Endothelial cell of umbilical vein (primary cell): ENCODE measurements at regions not wholly inside any gene's neighbourhood (a gene's known extent, or its start where the extent isn't known, plus 50 kb on each side); places are given as distances from the start of the nearest gene placed in this dataset.

Experiments
- BruUV-seq: library from RNA; stranded (reverse); fragments of 400-500 nt; replicated peaks from 2 replicates; lab custom pipeline; 2021; lab: Mats Ljungman, UMichigan
- CTCF ChIA-PET: fragments of 300-600, 350-600 bp; sonication (Branson Sonifier 250); formaldehyde crosslinking; loops from one replicate; lab custom pipeline; 2021; ENCODE audit warnings: antibody characterized with exemption, inconsistent platforms; lab: Charles Lee
- POLR2A ChIA-PET: fragments of 300-600, 350-600 bp; sonication (Branson Sonifier 250); formaldehyde crosslinking; loops from one replicate; lab custom pipeline; 2021; ENCODE audit warnings: antibody characterized with exemption, inconsistent platforms; lab: Charles Lee
- DNase-seq: peaks from one replicate; pipeline ENCODE4 v3.0.0-alpha.2; 2011; ENCODE audit warnings: low read depth, low spot score
- FAIRE-seq: peaks from 2 replicates; lab custom pipeline; 2011; peaks lifted over from hg19 to GRCh38; lab: Jason Lieb, UNC
- H2AFZ ChIP-seq: 2 replicates; pipeline ENCODE4 v1.6.0; 2012; ENCODE audit warnings: low read depth, low read length, control low read depth, inconsistent platforms
- H3K27ac ChIP-seq: 2 replicates; pipeline ENCODE4 v1.5.1; 2011; ENCODE audit warnings: low read depth, mild to moderate bottlenecking, control low read depth, low read length, moderate library complexity; ENCODE audit not compliant: insufficient read depth
- H3K27me3 ChIP-seq, 2 experiments: 2 replicates each; pipeline versions ENCODE4 v1.6.0 to v1.6.1; 2011; ENCODE audit warnings: low read length in 2 of 2, mixed read lengths in 1 of 2; ENCODE audit not compliant: control insufficient read depth in 2 of 2, insufficient read depth in 2 of 2
- H3K36me3 ChIP-seq, 2 experiments: 2 replicates in 1 of 2; 3 replicates in 1 of 2; pipeline ENCODE4 v1.5.1; 2011; ENCODE audit warnings: low read length in 2 of 2, mild to moderate bottlenecking in 1 of 2, moderate library complexity in 1 of 2; ENCODE audit not compliant: control insufficient read depth in 2 of 2, insufficient read depth in 2 of 2; ENCODE audit errors: extremely low read depth in 1 of 2
- H3K4me1 ChIP-seq: 3 replicates; pipeline ENCODE4 v1.5.1; 2011; ENCODE audit warnings: mild to moderate bottlenecking, low read length; ENCODE audit not compliant: control insufficient read depth, insufficient read depth; ENCODE audit errors: extremely low read depth
- H3K4me2 ChIP-seq: 2 replicates; pipeline ENCODE4 v1.6.1; 2011; ENCODE audit warnings: low read length, control low read depth, mixed read lengths; ENCODE audit not compliant: insufficient read depth
- H3K4me3 ChIP-seq, 3 experiments: fragments of 200-600 bp in 1 of 3; sonication (generic), shearing (Covaris generic) in 1 of 3; replicated peaks in 1 of 3; 2 replicates each; pipeline ENCODE4 v1.5.1; 2011 to 2016; ENCODE audit warnings: control low read depth in 3 of 3, low read length in 3 of 3, mild to moderate bottlenecking in 2 of 3, inconsistent platforms in 1 of 3, low read depth in 1 of 3, moderate library complexity in 1 of 3; ENCODE audit not compliant: insufficient read depth in 1 of 3
- H3K79me2 ChIP-seq: 2 replicates; pipeline ENCODE4 v1.6.0; 2012; ENCODE audit warnings: low read length, inconsistent platforms; ENCODE audit not compliant: control insufficient read depth, insufficient read depth
- H3K9ac ChIP-seq: replicated peaks from 2 replicates; pipeline ENCODE3; 2011; ENCODE audit warnings: low read length, control low read depth; ENCODE audit not compliant: insufficient read depth; ENCODE audit errors: extremely low read depth
- H3K9me1 ChIP-seq: replicated peaks from 3 replicates; pipeline ENCODE4 v1.6.0; 2011; ENCODE audit warnings: mild to moderate bottlenecking, low read length; ENCODE audit not compliant: control insufficient read depth, insufficient read depth; ENCODE audit errors: extremely low read depth
- H3K9me3 ChIP-seq: replicated peaks from 2 replicates; pipeline ENCODE4 v1.5.1; 2012; ENCODE audit warnings: low read length, inconsistent platforms; ENCODE audit not compliant: control insufficient read depth, insufficient read depth
- H4K20me1 ChIP-seq: replicated peaks from 2 replicates; pipeline ENCODE3; 2011; ENCODE audit warnings: mild to moderate bottlenecking, low read length; ENCODE audit not compliant: control insufficient read depth, insufficient read depth; ENCODE audit errors: extremely low read depth
- EZH2 ChIP-seq: IDR thresholded peaks from 2 replicates; pipeline ENCODE4 v1.6.1; 2012; ENCODE audit warnings: borderline replicate concordance, low read depth, mild to moderate bottlenecking, moderate library complexity, low read length, inconsistent platforms; ENCODE audit not compliant: severe bottlenecking
- FOS ChIP-seq: IDR thresholded peaks from 2 replicates; pipeline ENCODE4 v1.6.1; 2011; ENCODE audit warnings: mild to moderate bottlenecking, low read length, moderate library complexity, borderline replicate concordance; ENCODE audit not compliant: insufficient read depth
- GATA2 ChIP-seq: IDR thresholded peaks from 2 replicates; pipeline ENCODE4 v1.7.0; 2011; ENCODE audit warnings: low read depth, mild to moderate bottlenecking, moderate library complexity, mixed read lengths, low read length; ENCODE audit not compliant: insufficient read length, insufficient read depth
- JUN ChIP-seq: IDR thresholded peaks from 2 replicates; pipeline ENCODE4 v1.6.1; 2011; ENCODE audit warnings: borderline replicate concordance, low read depth; ENCODE audit not compliant: insufficient read length, insufficient read depth
- MYC ChIP-seq: IDR thresholded peaks from one replicate; pipeline ENCODE4 v1.6.1; 2011; ENCODE audit warnings: mild to moderate bottlenecking, low read depth, low read length
- POLR2A ChIP-seq: IDR thresholded peaks from 2 replicates; pipeline ENCODE4 v1.6.1; 2012; ENCODE audit warnings: low read depth, mild to moderate bottlenecking, control low read depth, low read length
- POLR2AphosphoS5 ChIP-seq: IDR thresholded peaks from 2 replicates; pipeline ENCODE4 v1.6.1; 2012; ENCODE audit warnings: low read depth, mild to moderate bottlenecking, control low read depth, low read length, moderate library complexity; ENCODE audit not compliant: insufficient read depth
- dilution Hi-C: fragments of 300-500 bp; cut with MboI; formaldehyde crosslinking; loops from one replicate; pipeline ENCODE4 v1.15.0; 2019; ENCODE audit warnings: low sequenced_read_pairs; ENCODE audit not compliant: extremely low pct_ligation_motif_present
- intact Hi-C: fragments of 100-400 bp; cut with micrococcal nuclease; formaldehyde crosslinking; loops from one replicate; pipeline ENCODE4 v1.10.0; 2022
- TF ChIP-seq, protein P1 (sequence below), 2 donors: IDR thresholded peaks; 1 replicate in 1 of 2; 2 replicates in 1 of 2; pipeline ENCODE4 v1.5.1; 2011; ENCODE audit warnings: low read length in 2 of 2, mild to moderate bottlenecking in 2 of 2, moderate library complexity in 2 of 2, control low read depth in 1 of 2, inconsistent platforms in 1 of 2, low read depth in 1 of 2; ENCODE audit not compliant: insufficient read depth in 1 of 2; ENCODE audit errors: extremely low read depth in 1 of 2
- TF ChIP-seq, protein P2 (sequence below): IDR thresholded peaks from 2 replicates; pipeline ENCODE4 v1.6.1; 2011; ENCODE audit not compliant: insufficient read depth, insufficient read length

GRCh38 chr1:36657826-36658225 lies 175.1 kb upstream of the CSF3R start:
- dilution Hi-C loops: no loop called here
- no peak overlapping the region for H3K4me2 ChIP-seq

DNA sequence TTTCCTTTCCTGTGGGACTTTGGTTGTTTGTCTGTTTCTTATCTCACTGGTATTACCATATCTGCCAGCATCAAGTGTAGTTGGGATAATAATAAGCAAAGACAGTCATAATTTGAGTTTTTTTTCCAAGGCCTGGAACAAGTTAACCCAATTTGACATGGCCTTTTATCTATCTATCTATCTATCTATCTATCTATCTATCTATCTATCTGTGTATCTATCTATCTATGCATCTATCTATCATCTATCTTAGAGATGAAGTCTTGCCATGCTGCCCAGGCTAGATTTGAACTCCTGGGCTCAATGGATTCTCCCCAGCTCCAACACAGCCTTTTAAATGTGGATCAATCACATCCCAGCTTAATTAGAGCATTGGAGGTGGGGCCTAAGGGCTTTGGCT lies 174.1 kb upstream of the CSF3R start:
- CTCF ChIA-PET: no interaction called here
- intact Hi-C loops (no loop called here), dilution Hi-C loops (no loop called here)

More at GRCh38 chr1:36657826-36658225, 175.1 kb upstream of the CSF3R start:
- POLR2A ChIA-PET: no interaction called here
- no peaks in the 10 kb centered on the region for H3K9me3 ChIP-seq
- no peaks in the 10 kb centered on the region for H3K36me3 ChIP-seq
- CTCF ChIA-PET: no interaction called here
- no peak for TF ChIP-seq GATA2
- no peak for TF ChIP-seq POLR2AphosphoS5
- TF ChIP-seq, protein P1, sequence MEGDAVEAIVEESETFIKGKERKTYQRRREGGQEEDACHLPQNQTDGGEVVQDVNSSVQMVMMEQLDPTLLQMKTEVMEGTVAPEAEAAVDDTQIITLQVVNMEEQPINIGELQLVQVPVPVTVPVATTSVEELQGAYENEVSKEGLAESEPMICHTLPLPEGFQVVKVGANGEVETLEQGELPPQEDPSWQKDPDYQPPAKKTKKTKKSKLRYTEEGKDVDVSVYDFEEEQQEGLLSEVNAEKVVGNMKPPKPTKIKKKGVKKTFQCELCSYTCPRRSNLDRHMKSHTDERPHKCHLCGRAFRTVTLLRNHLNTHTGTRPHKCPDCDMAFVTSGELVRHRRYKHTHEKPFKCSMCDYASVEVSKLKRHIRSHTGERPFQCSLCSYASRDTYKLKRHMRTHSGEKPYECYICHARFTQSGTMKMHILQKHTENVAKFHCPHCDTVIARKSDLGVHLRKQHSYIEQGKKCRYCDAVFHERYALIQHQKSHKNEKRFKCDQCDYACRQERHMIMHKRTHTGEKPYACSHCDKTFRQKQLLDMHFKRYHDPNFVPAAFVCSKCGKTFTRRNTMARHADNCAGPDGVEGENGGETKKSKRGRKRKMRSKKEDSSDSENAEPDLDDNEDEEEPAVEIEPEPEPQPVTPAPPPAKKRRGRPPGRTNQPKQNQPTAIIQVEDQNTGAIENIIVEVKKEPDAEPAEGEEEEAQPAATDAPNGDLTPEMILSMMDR (IDR thresholded peaks at IDR 0.05; ENCODE audit: extremely low read depth in 1 of 2, insufficient read depth in 1 of 2, low read depth in 1 of 2, low read length in 2 of 2): no peak
- no peak for TF ChIP-seq MYC
- DNase-seq (no peak), FAIRE-seq (no peak)
- no peak overlapping the region for H3K9ac ChIP-seq
- H3K4me3 ChIP-seq: no peak overlapping the region
- no peaks in the 10 kb centered on the region for H3K79me2 ChIP-seq
- no peaks in the 10 kb centered on the region for H3K9me1 ChIP-seq
- H2AFZ ChIP-seq: no peak overlapping the region
- H4K20me1 ChIP-seq: no peaks in the 10 kb centered on the region
- H3K27me3 ChIP-seq: no peaks in the 10 kb centered on the region
- H3K27ac ChIP-seq: no peak overlapping the region
- intact Hi-C loops: no loop called here
- H3K4me1 ChIP-seq: no peaks in the 10 kb centered on the region
- no TSS peak for BruUV-seq

More for the DNA sequence above, 174.1 kb upstream of the CSF3R start:
- Histone ChIP-seq H3K4me3 (no peak overlapping the region), H3K9ac (no peak overlapping the region), H3K4me1 (no peaks in the 10 kb centered on the region), H2AFZ (no peak overlapping the region), H3K36me3 (no peaks in the 10 kb centered on the region), H3K4me2 (no peak overlapping the region), H3K27me3 (no peaks in the 10 kb centered on the region), H3K27ac (no peak overlapping the region), H4K20me1 (no peaks in the 10 kb centered on the region), H3K9me3 (no peaks in the 10 kb centered on the region), H3K9me1 (no peaks in the 10 kb centered on the region), H3K79me2 (no peaks in the 10 kb centered on the region)
- POLR2A ChIA-PET: no interaction called here
- TF ChIP-seq POLR2AphosphoS5 (no peak), POLR2A (no peak), JUN (no peak), FOS (no peak), GATA2 (no peak), EZH2 (no peak), MYC (no peak)
- TF ChIP-seq, protein P2, sequence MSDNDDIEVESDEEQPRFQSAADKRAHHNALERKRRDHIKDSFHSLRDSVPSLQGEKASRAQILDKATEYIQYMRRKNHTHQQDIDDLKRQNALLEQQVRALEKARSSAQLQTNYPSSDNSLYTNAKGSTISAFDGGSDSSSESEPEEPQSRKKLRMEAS: no peak
- TF ChIP-seq, protein P1 (IDR thresholded peaks at IDR 0.05; ENCODE audit: extremely low read depth in 1 of 2, insufficient read depth in 1 of 2, low read depth in 1 of 2, low read length in 2 of 2): no peak
- BruUV-seq: no TSS peak
- no peak for DNase-seq
- FAIRE-seq: no peak
